Neural crest cell (in vitro differentiated cells): ENCODE measurements at regions not wholly inside any gene's neighbourhood (a gene's known extent, or its start where the extent isn't known, plus 50 kb on each side); places are given as distances from the start of the nearest gene placed in this dataset.

Experiments used
- DNase-seq: peaks from one replicate; pipeline ENCODE4 v3.0.0; 2021; ENCODE audit warnings: low read depth, mixed read lengths, low spot score
- H3K27ac Mint-ChIP-seq: one replicate; pipeline ENCODE4 v1.8.0; 2021; ENCODE audit warnings: mild to moderate bottlenecking, mixed read lengths; ENCODE audit not compliant: unreplicated experiment
- H3K27me3 Mint-ChIP-seq: 2 replicates; pipeline ENCODE4 v1.8.0; 2021; ENCODE audit warnings: low read depth, mild to moderate bottlenecking, mixed read lengths
- H3K36me3 Mint-ChIP-seq: 2 replicates; pipeline ENCODE4 v1.8.0; 2021; ENCODE audit warnings: low read depth, mild to moderate bottlenecking, mixed read lengths
- H3K4me1 Mint-ChIP-seq: 2 replicates; pipeline ENCODE4 v1.8.0; 2021; ENCODE audit warnings: mixed read lengths
- H3K4me3 Mint-ChIP-seq: one replicate; pipeline ENCODE4 v1.8.0; 2021; ENCODE audit warnings: mild to moderate bottlenecking, mixed read lengths
- H3K9me3 Mint-ChIP-seq: 2 replicates; pipeline ENCODE4 v1.8.0; 2021; ENCODE audit warnings: mixed read lengths
- TF ChIP-seq, protein P1 (sequence below): fragments of 200-600 bp; sonication (generic); conservative IDR thresholded peaks from 2 replicates; pipeline ENCODE4 v1.5.0; 2021; ENCODE audit warnings: antibody characterized with exemption, mild to moderate bottlenecking

DNA sequence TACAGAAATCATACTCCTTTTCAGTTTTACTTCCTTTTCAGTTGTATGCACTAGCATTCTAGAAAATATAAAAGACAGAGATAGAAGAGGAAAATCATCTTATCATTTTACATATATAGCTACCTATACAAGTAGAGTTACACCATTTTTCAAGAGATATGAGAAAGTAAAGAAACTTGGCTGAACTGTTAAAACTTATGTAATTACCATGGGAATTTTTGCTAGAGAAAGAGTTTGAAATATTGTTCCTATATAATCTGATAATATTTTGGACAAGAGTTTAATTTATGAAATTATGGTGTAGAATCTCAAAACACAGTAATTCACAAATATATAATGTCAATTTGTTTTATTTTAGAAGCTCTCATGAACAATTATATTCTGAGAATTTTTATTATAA, 180.8 kb downstream of the PLPPR4 start:
- H3K4me1 Mint-ChIP-seq = no peaks in the 10 kb centered on the region
- DNase-seq = no peak
- H3K4me3 Mint-ChIP-seq = no peak overlapping the region
- H3K27ac Mint-ChIP-seq = no peak overlapping the region
- TF ChIP-seq, protein P1, sequence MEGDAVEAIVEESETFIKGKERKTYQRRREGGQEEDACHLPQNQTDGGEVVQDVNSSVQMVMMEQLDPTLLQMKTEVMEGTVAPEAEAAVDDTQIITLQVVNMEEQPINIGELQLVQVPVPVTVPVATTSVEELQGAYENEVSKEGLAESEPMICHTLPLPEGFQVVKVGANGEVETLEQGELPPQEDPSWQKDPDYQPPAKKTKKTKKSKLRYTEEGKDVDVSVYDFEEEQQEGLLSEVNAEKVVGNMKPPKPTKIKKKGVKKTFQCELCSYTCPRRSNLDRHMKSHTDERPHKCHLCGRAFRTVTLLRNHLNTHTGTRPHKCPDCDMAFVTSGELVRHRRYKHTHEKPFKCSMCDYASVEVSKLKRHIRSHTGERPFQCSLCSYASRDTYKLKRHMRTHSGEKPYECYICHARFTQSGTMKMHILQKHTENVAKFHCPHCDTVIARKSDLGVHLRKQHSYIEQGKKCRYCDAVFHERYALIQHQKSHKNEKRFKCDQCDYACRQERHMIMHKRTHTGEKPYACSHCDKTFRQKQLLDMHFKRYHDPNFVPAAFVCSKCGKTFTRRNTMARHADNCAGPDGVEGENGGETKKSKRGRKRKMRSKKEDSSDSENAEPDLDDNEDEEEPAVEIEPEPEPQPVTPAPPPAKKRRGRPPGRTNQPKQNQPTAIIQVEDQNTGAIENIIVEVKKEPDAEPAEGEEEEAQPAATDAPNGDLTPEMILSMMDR = no peak
- H3K36me3 Mint-ChIP-seq = no peaks in the 10 kb centered on the region
- H3K27me3 Mint-ChIP-seq = no peaks in the 10 kb centered on the region
- H3K9me3 Mint-ChIP-seq = peaks cover 4% of the 10 kb centered on the region

DNA sequence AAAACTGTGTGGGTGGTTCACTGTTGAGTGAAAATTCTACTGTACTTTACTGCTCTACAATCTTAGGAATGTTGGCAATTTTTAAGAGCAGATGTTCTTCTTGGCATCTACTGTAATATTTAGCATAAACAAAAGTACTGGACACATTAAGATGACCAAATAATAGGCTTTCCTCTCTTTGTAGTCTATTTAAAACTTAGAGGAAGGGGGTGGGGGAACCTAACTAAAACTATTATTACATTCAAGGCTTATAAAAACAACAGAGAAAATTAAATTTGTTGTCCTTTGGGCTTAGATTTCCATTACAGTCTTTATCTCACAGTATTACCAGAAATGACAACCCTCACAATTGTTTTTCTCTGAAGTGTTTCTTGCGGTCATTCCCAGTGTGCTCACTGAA, 181.2 kb downstream of the PLPPR4 start:
- H3K27ac Mint-ChIP-seq = no peak overlapping the region
- TF ChIP-seq, protein P1 = no peak
- no peaks in the 10 kb centered on the region for H3K36me3 Mint-ChIP-seq
- no peak overlapping the region for H3K4me3 Mint-ChIP-seq
- peaks cover 4% of the 10 kb centered on the region for H3K9me3 Mint-ChIP-seq
- no peaks in the 10 kb centered on the region for H3K27me3 Mint-ChIP-seq
- DNase-seq = no peak
- no peaks in the 10 kb centered on the region for H3K4me1 Mint-ChIP-seq

DNA sequence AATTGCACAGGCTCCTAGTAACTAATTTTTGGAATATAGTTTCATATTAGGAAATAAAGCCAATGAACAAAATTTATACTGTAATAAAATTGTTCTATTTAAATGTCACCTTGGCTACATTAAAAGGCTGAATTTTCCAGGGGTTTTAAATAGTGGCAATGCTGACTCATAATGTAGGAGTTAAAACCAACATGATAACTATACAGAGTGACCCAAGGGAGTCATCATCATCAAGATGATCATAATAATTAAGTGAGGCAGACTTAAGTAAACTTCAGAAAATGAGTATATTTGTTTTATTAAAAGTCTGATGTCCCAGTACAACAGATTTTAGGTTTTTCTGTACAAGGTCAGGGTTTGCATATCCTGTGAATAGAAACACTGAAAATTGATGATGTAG, 183.4 kb downstream of the PLPPR4 start:
- Mint-ChIP-seq H3K27me3 (no peaks in the 10 kb centered on the region), H3K9me3 (peaks cover 4% of the 10 kb centered on the region), H3K4me3 (no peak overlapping the region), H3K27ac (no peak overlapping the region), H3K36me3 (no peaks in the 10 kb centered on the region), H3K4me1 (no peaks in the 10 kb centered on the region)
- DNase-seq = no peak
- TF ChIP-seq, protein P1 = no peak

DNA sequence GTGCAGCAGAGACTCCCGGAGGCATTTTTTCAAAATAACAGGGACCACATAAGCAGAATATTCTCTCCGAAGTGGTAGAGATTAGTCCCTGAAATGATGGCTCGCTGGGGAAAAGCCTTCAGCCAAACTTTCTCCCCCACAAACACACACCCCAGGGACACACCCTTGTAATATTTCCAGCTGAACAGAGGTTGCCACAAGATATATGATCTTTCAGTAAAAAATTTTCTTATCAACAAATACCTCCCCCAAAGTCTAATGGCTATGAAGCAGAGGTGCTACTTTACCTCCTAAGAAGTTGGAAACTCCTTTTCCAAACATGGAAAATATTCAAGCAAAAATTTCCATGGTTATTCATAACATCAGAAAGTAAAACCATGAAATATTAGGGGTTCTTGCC, 190.2 kb upstream of the PALMD start:
- Mint-ChIP-seq H3K36me3 (no peaks in the 10 kb centered on the region), H3K4me3 (no peak overlapping the region), H3K27me3 (no peaks in the 10 kb centered on the region), H3K9me3 (no peaks in the 10 kb centered on the region), H3K27ac (no peak overlapping the region), H3K4me1 (peaks cover 5% of the 10 kb centered on the region)
- DNase-seq = no peak
- TF ChIP-seq, protein P1 = no peak

DNA sequence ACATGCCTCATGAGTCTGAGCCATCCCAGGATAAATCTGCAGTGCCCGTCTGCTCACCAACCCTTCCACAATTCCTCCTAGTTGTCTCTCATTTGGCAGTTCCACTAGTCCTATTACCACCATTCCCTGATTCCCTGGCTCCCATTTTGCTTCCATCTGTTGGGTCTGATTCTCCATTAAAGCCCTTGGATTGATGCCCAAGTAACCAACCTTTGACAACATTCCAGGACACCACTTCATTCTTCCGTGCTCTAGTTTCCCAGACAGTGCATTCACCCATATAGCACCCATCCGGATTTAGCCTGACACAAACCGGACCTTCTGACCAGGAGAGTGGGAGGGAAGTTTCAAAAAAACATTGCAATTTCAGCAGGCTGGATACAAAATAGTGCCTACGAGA, 189.4 kb upstream of the PALMD start:
- peaks cover 5% of the 10 kb centered on the region for H3K4me1 Mint-ChIP-seq
- H3K4me3 Mint-ChIP-seq = no peak overlapping the region
- H3K9me3 Mint-ChIP-seq = no peaks in the 10 kb centered on the region
- H3K36me3 Mint-ChIP-seq = no peaks in the 10 kb centered on the region
- H3K27me3 Mint-ChIP-seq = no peaks in the 10 kb centered on the region
- TF ChIP-seq, protein P1 = no peak
- H3K27ac Mint-ChIP-seq = no peak overlapping the region
- DNase-seq = no peak
